Muscle layer of duodenum (tissue), 2 donors: ENCODE measurements at regions not wholly inside any gene's neighbourhood (a gene's known extent, or its start where the extent isn't known, plus 50 kb on each side); places are given as distances from the start of the nearest gene placed in this dataset.

Experiments used
- H3K27ac ChIP-seq: one replicate; pipeline ENCODE4 v1.7.0; 2013; ENCODE audit warnings: mild to moderate bottlenecking, low read length
- H3K27me3 ChIP-seq: one replicate; pipeline ENCODE4 v1.7.0; 2013; ENCODE audit warnings: low read depth, mild to moderate bottlenecking, control low read depth, low read length
- H3K36me3 ChIP-seq, 2 donors: one replicate each; pipeline ENCODE4 v1.7.0; 2013; ENCODE audit warnings: low read length in 2 of 2, control low read depth in 1 of 2, mild to moderate bottlenecking in 1 of 2; ENCODE audit not compliant: insufficient read depth in 2 of 2, control insufficient read depth in 1 of 2
- H3K4me1 ChIP-seq, 2 donors: one replicate each; pipeline ENCODE4 v1.7.0; 2013; ENCODE audit warnings: low read length in 2 of 2, mild to moderate bottlenecking in 2 of 2, control low read depth in 1 of 2, moderate library complexity in 1 of 2; ENCODE audit not compliant: insufficient read depth in 2 of 2, control insufficient read depth in 1 of 2
- H3K4me3 ChIP-seq, 2 donors: one replicate each; pipeline ENCODE4 v1.7.0; 2013; ENCODE audit warnings: low read length in 2 of 2, low read depth in 1 of 2, mild to moderate bottlenecking in 1 of 2
- H3K9me3 ChIP-seq, 2 donors: one replicate each; pipeline ENCODE4 v1.7.0; 2013; ENCODE audit warnings: low read length in 2 of 2, control low read depth in 1 of 2, mild to moderate bottlenecking in 1 of 2; ENCODE audit not compliant: control insufficient read depth in 1 of 2
- donor health status: healthy.

DNA sequence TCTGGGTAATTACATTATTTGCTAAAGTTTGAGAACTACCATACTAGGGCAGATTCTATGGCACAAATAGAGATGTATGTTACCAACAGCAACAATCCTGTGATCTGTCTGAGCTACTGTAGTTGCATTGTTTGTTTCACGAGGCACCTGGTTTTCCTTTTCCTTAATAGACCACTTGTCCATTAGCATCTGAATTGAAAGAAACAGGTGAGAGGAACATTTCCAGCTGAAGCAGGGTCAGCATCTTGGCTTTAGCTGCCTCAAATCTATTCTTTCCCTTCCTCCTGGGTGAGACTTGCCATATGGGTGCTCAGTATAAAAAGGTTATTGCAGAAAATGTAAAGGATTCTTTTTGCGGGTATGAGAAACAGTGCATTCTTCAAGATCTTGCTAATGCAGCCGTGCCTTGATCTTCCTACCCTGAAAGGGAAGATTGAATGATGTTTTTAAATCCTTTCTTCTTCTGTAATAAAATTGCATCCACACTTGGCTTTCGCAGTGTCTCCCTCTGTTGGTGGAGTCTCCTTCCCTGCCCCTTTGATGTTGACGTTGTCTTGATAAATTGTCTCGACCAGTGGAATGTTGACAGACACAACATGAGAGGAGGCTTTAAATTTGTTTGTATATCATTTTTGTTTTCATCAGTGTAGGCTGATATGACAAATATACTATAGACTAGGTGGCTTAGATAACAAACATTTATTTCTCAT is 118.0 kb upstream of the BRINP1 start:
- no peaks in the 10 kb centered on the region for H3K36me3 ChIP-seq
- H3K4me1 ChIP-seq: no peaks in the 10 kb centered on the region
- no peak overlapping the region for H3K27ac ChIP-seq
- no peaks in the 10 kb centered on the region for H3K9me3 ChIP-seq
- no peak overlapping the region for H3K4me3 ChIP-seq
- no peaks in the 10 kb centered on the region for H3K27me3 ChIP-seq

DNA sequence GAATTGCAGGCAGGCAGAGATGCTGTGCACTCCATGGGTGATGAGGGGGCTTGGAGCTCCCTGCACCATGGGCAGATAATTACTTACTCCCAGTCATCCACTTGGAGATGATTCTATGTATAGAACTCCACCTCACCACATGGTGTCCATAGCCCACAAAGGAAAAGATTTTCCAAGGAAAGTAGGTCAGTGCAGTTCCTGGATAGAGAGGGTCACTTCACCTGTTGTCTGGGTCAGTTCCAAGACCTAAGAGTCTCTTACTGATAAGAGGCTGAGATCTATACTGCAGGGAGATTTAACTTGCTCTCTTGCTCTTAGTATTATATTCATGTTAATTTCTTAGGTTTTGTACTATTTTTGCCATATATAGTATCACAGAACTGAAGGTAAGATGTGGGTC is 113.9 kb upstream of the BRINP1 start:
- Histone ChIP-seq H3K27me3 (no peaks in the 10 kb centered on the region), H3K4me1 (no peaks in the 10 kb centered on the region), H3K27ac (no peak overlapping the region), H3K36me3 (no peaks in the 10 kb centered on the region), H3K9me3 (no peaks in the 10 kb centered on the region), H3K4me3 (no peak overlapping the region)

DNA sequence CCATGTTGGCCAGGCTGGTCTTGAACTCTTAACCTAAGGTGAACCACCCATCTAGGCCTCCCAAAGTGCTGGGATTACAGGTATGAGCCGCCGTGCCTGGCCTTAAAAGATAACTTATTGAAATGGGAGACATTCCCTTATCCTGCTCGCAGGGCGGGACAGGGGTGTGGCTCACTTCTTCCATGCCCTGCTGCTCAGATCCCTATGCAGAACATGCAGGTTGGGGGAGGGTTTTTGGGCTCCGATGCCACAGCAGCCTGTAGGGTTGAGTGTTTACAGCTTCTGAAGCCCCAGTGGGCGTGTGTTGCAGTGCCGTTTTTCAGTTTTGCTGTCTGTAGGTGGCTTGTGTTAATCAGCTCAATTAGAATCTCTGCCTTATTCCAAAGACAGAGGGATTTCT is 108.0 kb upstream of the BRINP1 start:
- Histone ChIP-seq H3K9me3 (no peaks in the 10 kb centered on the region), H3K27ac (no peak overlapping the region), H3K4me1 (no peaks in the 10 kb centered on the region), H3K4me3 (no peak overlapping the region), H3K36me3 (no peaks in the 10 kb centered on the region), H3K27me3 (no peaks in the 10 kb centered on the region)

DNA sequence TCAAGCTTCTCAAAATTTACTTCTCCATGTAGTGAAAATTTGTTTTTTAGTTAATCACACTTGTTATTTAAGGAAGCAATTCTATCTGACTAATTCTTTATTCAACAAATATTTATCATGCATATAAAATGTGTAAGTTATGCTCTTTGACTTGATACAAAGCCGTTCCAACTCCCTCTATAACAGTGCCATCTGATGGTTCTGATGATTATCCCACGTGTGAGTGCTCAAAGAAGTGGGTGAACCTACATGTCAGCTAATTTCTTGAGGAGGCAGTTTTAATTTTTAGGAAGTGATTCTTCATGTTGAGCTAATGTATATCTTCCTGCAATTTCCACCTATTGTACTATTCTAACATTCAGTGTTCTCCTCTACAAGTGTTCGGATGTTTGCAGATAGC is 88.8 kb upstream of the BRINP1 start:
- no peak overlapping the region for H3K4me3 ChIP-seq

DNA sequence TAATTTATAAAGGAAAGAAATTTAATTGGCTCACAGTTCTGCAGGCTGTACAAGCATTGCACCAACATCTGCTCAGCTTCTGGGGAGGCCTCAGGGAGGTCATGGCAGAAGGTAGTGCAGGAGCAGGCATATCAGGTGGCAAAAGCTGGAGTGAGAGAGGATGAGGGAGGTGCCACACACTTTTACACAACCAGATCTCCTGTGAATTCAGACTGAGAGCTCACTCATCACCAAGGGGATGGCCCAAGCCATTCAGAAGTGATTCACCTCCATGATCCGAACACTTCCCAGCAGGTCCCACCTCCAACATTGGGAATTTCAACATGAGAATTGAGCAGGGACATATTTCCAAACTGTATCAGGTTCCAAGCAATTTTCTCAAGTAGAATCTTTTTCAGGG is 84.7 kb upstream of the BRINP1 start:
- Histone ChIP-seq H3K27ac (no peak overlapping the region), H3K9me3 (peaks cover 0 to 4% of the 10 kb centered on the region in 2 donors), H3K4me3 (no peak overlapping the region), H3K27me3 (no peaks in the 10 kb centered on the region), H3K4me1 (no peaks in the 10 kb centered on the region), H3K36me3 (no peaks in the 10 kb centered on the region)

More for the DNA sequence above, 88.8 kb upstream of the BRINP1 start:
- H3K9me3 ChIP-seq: no peaks in the 10 kb centered on the region
- no peaks in the 10 kb centered on the region for H3K36me3 ChIP-seq
- H3K27ac ChIP-seq: no peak overlapping the region
- H3K4me1 ChIP-seq: no peaks in the 10 kb centered on the region
- no peaks in the 10 kb centered on the region for H3K27me3 ChIP-seq

DNA sequence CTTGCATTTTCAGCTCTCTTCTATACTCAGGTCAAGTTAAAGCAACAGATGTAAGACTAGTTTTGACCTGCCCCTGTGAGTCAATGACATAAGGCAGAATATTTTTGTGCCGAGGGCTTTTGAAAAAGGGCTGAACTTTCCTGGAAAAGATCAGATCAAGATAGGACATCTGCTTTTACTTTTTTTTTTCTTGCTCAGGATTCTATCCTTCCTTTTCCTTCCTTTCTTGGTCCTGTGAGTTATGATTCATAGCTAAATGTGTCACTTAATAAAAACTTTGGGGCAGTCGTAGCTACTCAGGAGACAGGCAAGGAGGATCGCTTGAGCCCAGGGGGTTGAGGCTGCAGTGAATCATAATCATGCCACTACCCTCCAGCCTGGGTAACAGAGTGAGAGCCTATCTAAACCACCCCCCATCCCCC is 84.3 kb upstream of the BRINP1 start:
- Histone ChIP-seq H3K27ac (no peak overlapping the region), H3K4me1 (no peaks in the 10 kb centered on the region), H3K9me3 (peaks cover 0 to 4% of the 10 kb centered on the region in 2 donors), H3K27me3 (no peaks in the 10 kb centered on the region), H3K36me3 (no peaks in the 10 kb centered on the region), H3K4me3 (no peak overlapping the region)

DNA sequence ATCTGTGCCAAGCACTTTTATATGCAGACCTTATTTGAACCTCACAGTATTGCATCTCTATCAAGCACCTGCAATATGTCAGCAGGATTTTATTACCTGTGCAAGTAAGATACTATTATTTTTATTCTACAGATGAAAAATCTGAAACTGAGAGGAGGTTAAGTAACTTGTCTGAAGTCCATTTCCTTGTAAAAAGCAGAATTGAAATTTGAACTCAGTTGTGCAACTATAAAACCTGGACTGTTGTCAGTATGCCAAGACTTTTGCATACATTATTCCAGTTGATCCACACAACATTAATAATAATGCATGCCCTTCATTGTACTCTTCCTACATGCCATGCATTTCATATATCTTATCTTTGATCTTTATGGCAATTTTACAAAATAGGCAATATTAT is 82.2 kb upstream of the BRINP1 start:
- Histone ChIP-seq H3K9me3 (peaks cover 0 to 4% of the 10 kb centered on the region in 2 donors), H3K27me3 (no peaks in the 10 kb centered on the region), H3K4me3 (no peak overlapping the region), H3K4me1 (no peaks in the 10 kb centered on the region), H3K36me3 (no peaks in the 10 kb centered on the region), H3K27ac (no peak overlapping the region)

DNA sequence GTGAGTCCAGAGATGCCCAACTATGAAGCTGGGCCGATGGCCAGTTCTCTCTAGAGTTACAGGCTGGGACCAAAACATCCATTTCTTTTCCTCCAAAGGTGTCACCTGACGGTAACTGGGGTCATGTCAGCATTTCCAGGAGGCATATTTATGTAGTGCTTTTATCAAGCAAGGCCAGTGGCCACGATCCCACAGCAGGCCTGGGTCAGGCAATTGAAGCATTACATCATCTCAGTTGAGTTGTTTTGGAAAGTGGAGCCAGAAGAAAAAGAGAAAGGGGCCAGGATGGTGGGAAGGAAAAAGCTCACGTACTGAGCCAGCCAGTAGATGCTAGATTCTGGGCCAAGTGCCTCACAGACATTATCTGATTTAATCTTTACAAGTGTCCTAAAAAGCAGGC is 73.9 kb upstream of the BRINP1 start:
- H3K4me3 ChIP-seq: no peak overlapping the region
- no peaks in the 10 kb centered on the region for H3K36me3 ChIP-seq
- H3K9me3 ChIP-seq: no peaks in the 10 kb centered on the region
- H3K27ac ChIP-seq: no peak overlapping the region
- no peaks in the 10 kb centered on the region for H3K27me3 ChIP-seq
- H3K4me1 ChIP-seq: no peaks in the 10 kb centered on the region

DNA sequence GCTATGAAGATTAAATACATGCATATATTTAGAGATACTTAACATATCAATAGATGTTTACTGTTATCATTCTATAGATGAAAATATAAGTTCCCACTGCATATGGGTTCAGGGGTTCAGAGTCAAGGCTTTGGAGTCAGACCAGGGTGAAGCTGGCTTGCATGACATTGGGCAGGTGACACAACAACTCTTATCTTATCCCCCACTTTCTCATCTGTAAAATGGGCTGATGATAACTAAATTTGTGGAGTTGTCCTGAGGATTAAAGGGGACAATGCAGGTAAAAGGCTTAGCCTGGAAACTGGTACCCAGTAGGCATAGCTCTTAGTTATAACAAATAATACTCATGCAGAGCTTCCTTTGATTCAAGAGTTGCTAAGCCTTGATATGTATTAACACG is 72.6 kb upstream of the BRINP1 start:
- H3K4me3 ChIP-seq: no peak overlapping the region
- H3K27me3 ChIP-seq: no peaks in the 10 kb centered on the region
- H3K27ac ChIP-seq: no peak overlapping the region
- H3K4me1 ChIP-seq: no peaks in the 10 kb centered on the region
- no peaks in the 10 kb centered on the region for H3K36me3 ChIP-seq
- no peaks in the 10 kb centered on the region for H3K9me3 ChIP-seq

DNA sequence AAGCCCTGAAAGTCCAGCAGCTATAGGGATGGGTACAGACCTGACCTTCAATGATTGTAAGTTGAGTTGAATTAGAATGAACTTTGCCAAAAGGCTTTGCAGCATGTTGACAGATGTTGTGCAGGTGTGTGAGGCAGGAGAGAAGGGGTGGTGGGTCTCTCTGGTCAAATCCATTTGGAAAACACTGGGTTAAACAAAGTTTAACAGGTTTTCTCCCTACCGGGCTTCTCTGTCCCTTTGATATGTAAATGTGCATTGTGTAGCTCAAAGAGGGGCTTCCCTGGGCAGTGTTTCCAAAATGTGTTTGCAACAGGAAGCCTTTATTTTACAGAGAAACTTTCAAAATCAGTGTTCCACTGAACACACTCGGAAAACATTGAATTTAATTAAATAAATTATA is 72.1 kb upstream of the BRINP1 start:
- no peaks in the 10 kb centered on the region for H3K27me3 ChIP-seq
- H3K4me1 ChIP-seq: no peaks in the 10 kb centered on the region
- H3K27ac ChIP-seq: no peak overlapping the region
- no peaks in the 10 kb centered on the region for H3K36me3 ChIP-seq
- H3K4me3 ChIP-seq: no peak overlapping the region
- H3K9me3 ChIP-seq: no peaks in the 10 kb centered on the region

DNA sequence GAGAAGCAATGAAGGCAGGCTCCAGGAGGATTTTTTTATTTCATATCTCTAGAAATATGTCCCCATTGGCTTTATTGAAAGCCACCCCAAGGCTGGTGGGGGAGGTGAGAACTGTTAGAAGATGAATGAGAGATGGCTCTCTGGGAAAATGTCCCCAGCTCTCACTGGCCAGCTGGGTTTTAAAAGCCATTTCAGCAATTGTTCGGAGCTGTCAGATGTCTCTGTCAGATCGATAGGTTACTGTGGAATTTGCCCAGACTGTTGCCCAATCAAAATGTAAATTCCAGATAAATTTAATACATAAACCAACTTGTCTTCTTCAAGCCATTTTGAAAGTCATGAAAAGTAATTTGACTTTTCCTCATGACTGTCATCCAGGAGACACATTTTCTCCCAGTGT is 67.0 kb upstream of the BRINP1 start:
- no peak overlapping the region for H3K27ac ChIP-seq
- H3K9me3 ChIP-seq: no peaks in the 10 kb centered on the region
- H3K4me1 ChIP-seq: no peaks in the 10 kb centered on the region
- H3K4me3 ChIP-seq: no peak overlapping the region
- no peaks in the 10 kb centered on the region for H3K36me3 ChIP-seq
- H3K27me3 ChIP-seq: no peaks in the 10 kb centered on the region

DNA sequence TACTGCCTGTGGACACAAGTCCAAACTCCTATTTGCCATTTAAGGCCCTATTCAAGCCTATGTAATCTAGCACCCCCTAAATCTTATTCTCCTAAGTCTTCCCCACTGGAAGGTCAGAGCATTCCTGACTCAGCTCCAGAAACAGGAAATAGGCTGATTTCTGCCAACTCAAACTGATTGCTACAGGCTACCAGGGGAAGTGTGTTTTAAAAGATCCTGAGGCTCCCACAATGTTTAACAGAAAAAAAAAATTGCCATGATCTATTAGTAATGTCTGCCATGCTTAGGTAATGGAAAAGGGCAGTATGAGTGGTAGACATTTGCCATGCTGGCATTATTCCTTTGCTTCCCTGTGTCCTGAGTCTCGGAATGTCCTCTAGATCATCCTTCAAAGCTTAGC is 65.8 kb upstream of the BRINP1 start:
- no peaks in the 10 kb centered on the region for H3K36me3 ChIP-seq
- H3K4me3 ChIP-seq: no peak overlapping the region
- H3K9me3 ChIP-seq: no peaks in the 10 kb centered on the region
- H3K27ac ChIP-seq: no peak overlapping the region
- H3K4me1 ChIP-seq: no peaks in the 10 kb centered on the region
- H3K27me3 ChIP-seq: no peaks in the 10 kb centered on the region
